Osteoblast (primary cell): ENCODE measurements at regions not wholly inside any gene's neighbourhood (a gene's known extent, or its start where the extent isn't known, plus 50 kb on each side); places are given as distances from the start of the nearest gene placed in this dataset.

Experiments used
- DNase-seq: peaks from one replicate; pipeline ENCODE4 v3.0.0; 2011; ENCODE audit warnings: low spot score, mixed read lengths; ENCODE audit not compliant: insufficient read length; ENCODE audit errors: missing footprints
- H2AFZ ChIP-seq: 2 replicates; pipeline ENCODE4 v1.6.0; 2011; ENCODE audit warnings: mild to moderate bottlenecking, low read length
- H3K27ac ChIP-seq: 2 replicates; pipeline ENCODE4 v1.5.1; 2011; ENCODE audit warnings: mild to moderate bottlenecking, low read depth, low read length, moderate library complexity
- H3K27me3 ChIP-seq: 2 replicates; pipeline ENCODE4 v1.6.0; 2012; ENCODE audit warnings: mild to moderate bottlenecking, control low read depth, inconsistent platforms, low read length, moderate library complexity; ENCODE audit not compliant: insufficient read depth
- H3K36me3 ChIP-seq: 2 replicates; pipeline ENCODE4 v1.5.1; 2011; ENCODE audit warnings: mild to moderate bottlenecking, low read length, control low read depth, moderate library complexity; ENCODE audit not compliant: insufficient read depth
- H3K4me1 ChIP-seq: 2 replicates; pipeline ENCODE4 v1.5.1; 2011; ENCODE audit warnings: mild to moderate bottlenecking, low read length, control low read depth, moderate library complexity; ENCODE audit not compliant: insufficient read depth
- H3K4me2 ChIP-seq: 2 replicates; pipeline ENCODE4 v1.6.0; 2011; ENCODE audit warnings: mild to moderate bottlenecking, low read length; ENCODE audit not compliant: insufficient read depth
- H3K4me3 ChIP-seq: fragments of 200-600 bp; sonication (generic); 3 replicates; pipeline ENCODE4 v1.5.1; 2012; ENCODE audit warnings: mild to moderate bottlenecking, low read length, inconsistent platforms; ENCODE audit not compliant: insufficient read depth
- H3K79me2 ChIP-seq: 2 replicates; pipeline ENCODE4 v1.6.0; 2012; ENCODE audit warnings: mild to moderate bottlenecking, low read length, control low read depth, inconsistent platforms; ENCODE audit not compliant: insufficient read depth
- H3K9me3 ChIP-seq: 2 replicates; pipeline ENCODE4 v1.5.1; 2011; ENCODE audit warnings: low read depth, low read length, control low read depth
- H4K20me1 ChIP-seq: 2 replicates; pipeline ENCODE4 v1.6.0; 2012; ENCODE audit warnings: mild to moderate bottlenecking, low read length, control low read depth; ENCODE audit not compliant: insufficient read depth
- TF ChIP-seq, protein P1 (sequence below): IDR thresholded peaks from 2 replicates; pipeline ENCODE4 v1.5.1; 2011; ENCODE audit warnings: mild to moderate bottlenecking, low read depth, low read length, moderate library complexity; ENCODE audit errors: extremely low read depth

DNA sequence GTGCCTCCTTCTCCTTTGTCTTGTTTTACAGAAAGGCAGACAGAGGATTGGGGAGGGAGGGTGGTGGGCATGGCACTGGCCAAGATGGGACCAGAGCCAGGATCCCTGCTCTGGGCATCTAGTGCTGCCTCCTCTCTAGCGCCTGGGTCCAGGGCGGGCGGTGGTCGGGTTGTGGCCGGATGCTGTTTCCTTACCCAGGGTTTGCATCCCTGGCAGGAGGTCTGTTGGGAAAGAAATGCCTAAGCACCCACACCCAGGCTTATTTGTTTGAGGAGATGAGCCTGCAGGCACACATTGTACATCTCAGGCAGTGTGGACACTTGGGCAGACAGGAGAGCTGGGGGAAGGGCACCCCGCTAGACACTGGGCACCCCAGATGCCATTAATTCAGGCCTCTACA, 102.3 kb upstream of the PCBD1 start:
- Histone ChIP-seq H3K79me2 (no peaks in the 10 kb centered on the region), H3K4me3 (no peak overlapping the region), H2AFZ (no peak overlapping the region), H3K36me3 (no peaks in the 10 kb centered on the region), H4K20me1 (no peaks in the 10 kb centered on the region), H3K9me3 (no peaks in the 10 kb centered on the region), H3K4me2 (no peak overlapping the region), H3K27me3 (peaks cover 28% of the 10 kb centered on the region), H3K27ac (no peak overlapping the region), H3K4me1 (no peaks in the 10 kb centered on the region)
- no peak for DNase-seq
- TF ChIP-seq, protein P1, sequence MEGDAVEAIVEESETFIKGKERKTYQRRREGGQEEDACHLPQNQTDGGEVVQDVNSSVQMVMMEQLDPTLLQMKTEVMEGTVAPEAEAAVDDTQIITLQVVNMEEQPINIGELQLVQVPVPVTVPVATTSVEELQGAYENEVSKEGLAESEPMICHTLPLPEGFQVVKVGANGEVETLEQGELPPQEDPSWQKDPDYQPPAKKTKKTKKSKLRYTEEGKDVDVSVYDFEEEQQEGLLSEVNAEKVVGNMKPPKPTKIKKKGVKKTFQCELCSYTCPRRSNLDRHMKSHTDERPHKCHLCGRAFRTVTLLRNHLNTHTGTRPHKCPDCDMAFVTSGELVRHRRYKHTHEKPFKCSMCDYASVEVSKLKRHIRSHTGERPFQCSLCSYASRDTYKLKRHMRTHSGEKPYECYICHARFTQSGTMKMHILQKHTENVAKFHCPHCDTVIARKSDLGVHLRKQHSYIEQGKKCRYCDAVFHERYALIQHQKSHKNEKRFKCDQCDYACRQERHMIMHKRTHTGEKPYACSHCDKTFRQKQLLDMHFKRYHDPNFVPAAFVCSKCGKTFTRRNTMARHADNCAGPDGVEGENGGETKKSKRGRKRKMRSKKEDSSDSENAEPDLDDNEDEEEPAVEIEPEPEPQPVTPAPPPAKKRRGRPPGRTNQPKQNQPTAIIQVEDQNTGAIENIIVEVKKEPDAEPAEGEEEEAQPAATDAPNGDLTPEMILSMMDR: no peak

DNA sequence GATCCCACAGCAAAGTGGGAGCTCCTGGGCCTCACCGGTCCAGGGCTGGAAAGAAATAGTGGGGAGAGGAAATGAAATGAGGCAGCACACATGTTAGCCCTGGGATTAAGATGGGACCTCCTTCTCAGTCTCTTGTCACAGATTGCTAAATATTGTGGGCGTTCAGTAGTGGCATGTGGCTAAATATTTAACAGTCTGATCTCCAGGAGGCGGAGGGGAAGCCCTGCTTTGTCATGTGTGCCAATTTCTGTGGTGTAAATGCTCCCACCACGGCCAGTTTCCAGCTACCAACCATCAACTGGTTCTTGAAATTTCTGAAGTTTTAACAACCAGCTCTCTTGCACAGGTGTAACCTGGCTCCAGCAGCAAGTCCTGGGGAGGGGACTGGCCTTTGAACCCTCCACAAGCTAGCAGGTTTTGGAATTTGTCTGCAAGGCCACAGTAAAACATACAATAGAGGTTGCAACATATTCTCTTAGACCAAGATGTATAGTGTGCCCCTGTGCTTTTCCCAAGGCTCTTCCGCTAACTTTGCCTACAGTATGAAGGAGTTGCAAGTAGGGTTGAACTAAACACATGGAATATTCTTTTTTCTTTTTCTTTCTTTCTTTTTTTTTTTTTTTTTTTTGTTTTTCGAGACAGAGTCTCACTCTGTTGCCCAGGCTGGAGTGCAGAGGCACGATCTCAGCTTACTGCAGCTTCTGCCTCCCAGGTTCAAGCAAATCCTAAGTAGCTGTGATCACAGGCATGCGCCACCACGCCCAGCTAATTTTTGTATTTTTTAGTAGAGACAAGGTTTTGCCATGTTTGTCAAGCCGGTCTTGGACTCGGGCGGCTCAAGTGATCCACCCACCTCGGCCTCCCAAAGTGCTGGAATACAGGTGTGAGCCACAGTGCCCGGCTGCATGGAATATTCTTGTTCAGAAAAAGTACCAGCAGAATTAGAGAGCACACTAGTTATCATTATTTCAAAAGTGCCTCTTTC, 103.1 kb upstream of the PCBD1 start:
- Histone ChIP-seq H4K20me1 (no peaks in the 10 kb centered on the region), H3K27ac (no peak overlapping the region), H3K4me1 (no peaks in the 10 kb centered on the region), H3K79me2 (no peaks in the 10 kb centered on the region), H3K36me3 (no peaks in the 10 kb centered on the region), H3K4me2 (no peak overlapping the region), H3K9me3 (no peaks in the 10 kb centered on the region), H2AFZ (no peak overlapping the region), H3K27me3 (peaks cover 35% of the 10 kb centered on the region), H3K4me3 (no peak overlapping the region)
- no peak for DNase-seq
- TF ChIP-seq, protein P1: no peak

DNA sequence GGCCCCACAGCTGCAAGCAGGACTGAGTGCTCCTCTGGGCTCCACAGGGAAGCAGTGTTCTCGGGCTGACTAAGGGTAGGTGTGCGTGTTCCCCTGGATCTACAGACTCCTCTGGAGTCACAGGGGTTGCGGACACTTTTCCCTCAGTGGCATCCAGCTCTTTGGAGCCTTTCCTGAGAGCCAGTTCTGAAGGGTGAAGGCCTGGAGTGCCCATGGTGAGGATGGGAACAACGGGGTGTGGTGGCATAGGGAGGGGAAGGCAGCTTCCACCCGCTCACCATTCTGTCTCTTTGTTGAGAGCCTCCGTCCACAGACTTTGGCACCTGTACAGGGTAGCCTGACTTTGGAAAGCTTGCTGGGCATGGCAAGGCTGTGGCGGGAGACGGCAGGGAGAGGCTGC, 104.1 kb upstream of the PCBD1 start:
- Histone ChIP-seq H2AFZ (no peak overlapping the region), H4K20me1 (no peaks in the 10 kb centered on the region), H3K27ac (no peak overlapping the region), H3K36me3 (no peaks in the 10 kb centered on the region), H3K9me3 (no peaks in the 10 kb centered on the region), H3K4me3 (no peak overlapping the region), H3K4me1 (no peaks in the 10 kb centered on the region), H3K79me2 (no peaks in the 10 kb centered on the region), H3K27me3 (peaks cover 38% of the 10 kb centered on the region), H3K4me2 (no peak overlapping the region)
- DNase-seq: no peak
- TF ChIP-seq, protein P1: no peak

DNA sequence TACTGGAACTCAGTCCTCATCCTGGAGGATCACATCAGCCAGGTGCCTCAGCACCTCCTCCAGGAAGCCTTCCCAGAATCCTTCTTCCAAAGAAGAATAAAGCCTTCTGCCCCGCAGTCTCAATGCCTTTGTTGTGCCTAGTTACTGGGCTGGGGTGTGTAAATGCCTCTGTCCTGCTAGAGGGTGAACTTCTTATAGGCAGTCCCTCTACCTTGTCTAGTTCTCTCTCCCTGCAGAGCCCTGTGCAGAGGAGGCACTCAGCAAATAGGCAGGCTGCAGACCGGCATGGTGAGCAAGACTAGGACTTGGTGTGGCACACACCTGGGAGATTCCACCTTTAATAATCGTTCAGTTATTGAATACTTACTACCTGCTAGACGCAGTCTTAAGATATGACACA, 104.7 kb upstream of the PCBD1 start:
- no peaks in the 10 kb centered on the region for H3K36me3 ChIP-seq
- H3K79me2 ChIP-seq: no peaks in the 10 kb centered on the region
- TF ChIP-seq, protein P1: no peak
- no peak for DNase-seq
- H3K27me3 ChIP-seq: peaks cover 38% of the 10 kb centered on the region
- no peaks in the 10 kb centered on the region for H3K9me3 ChIP-seq
- H4K20me1 ChIP-seq: no peaks in the 10 kb centered on the region
- no peaks in the 10 kb centered on the region for H3K4me1 ChIP-seq
- H3K4me3 ChIP-seq: no peak overlapping the region
- no peak overlapping the region for H2AFZ ChIP-seq
- H3K4me2 ChIP-seq: no peak overlapping the region
- no peak overlapping the region for H3K27ac ChIP-seq
